Adipocyte (in vitro differentiated cells): ENCODE measurements at regions not wholly inside any gene's neighbourhood (a gene's known extent, or its start where the extent isn't known, plus 50 kb on each side); places are given as distances from the start of the nearest gene placed in this dataset.
"Not testable (repeated sequence)": the region's sequence is repeated elsewhere in the genome, so short reads cannot be mapped to it uniquely, and the experiment has no call there.

Source experiments
- DNase-seq: peaks from one replicate; pipeline ENCODE4 v3.0.0-alpha.2; 2015; ENCODE audit warnings: low read depth
- H3K27me3 ChIP-seq: replicated peaks from 2 replicates; pipeline ENCODE4 v1.7.0; 2013; ENCODE audit warnings: mild to moderate bottlenecking, low read length, moderate library complexity; ENCODE audit not compliant: control insufficient read depth, insufficient read depth
- H3K36me3 ChIP-seq: 2 replicates; pipeline ENCODE4 v1.7.0; 2013; ENCODE audit warnings: low read length, mild to moderate bottlenecking, moderate library complexity; ENCODE audit not compliant: control insufficient read depth, insufficient read depth, severe bottlenecking
- H3K4me1 ChIP-seq: 2 replicates; pipeline ENCODE4 v1.7.0; 2013; ENCODE audit warnings: mild to moderate bottlenecking, low read length, moderate library complexity; ENCODE audit not compliant: control insufficient read depth, insufficient read depth
- H3K4me3 ChIP-seq: 2 replicates; pipeline ENCODE4 v1.7.0; 2013; ENCODE audit warnings: mild to moderate bottlenecking, low read length, moderate library complexity
- H3K9ac ChIP-seq: 2 replicates; pipeline ENCODE4 v1.7.0; 2013; ENCODE audit warnings: mild to moderate bottlenecking, low read length, moderate library complexity
- H3K9me3 ChIP-seq: 2 replicates; pipeline ENCODE4 v1.7.0; 2013; ENCODE audit warnings: mild to moderate bottlenecking, low read length, moderate library complexity; ENCODE audit not compliant: control insufficient read depth

- no peak for DNase-seq
- H3K4me1 ChIP-seq: no peaks in the 10 kb centered on the region
- H3K27me3 ChIP-seq: no peaks in the 10 kb centered on the region
These were observed 327.7 kb upstream of the LMCD1 start for GRCh38 chr3:8173892-8174291.

GRCh38 chr3:8176759-8177483 is 324.7 kb upstream of the LMCD1 start:
- DNase-seq, H3K9ac ChIP-seq, H3K9me3 ChIP-seq, H3K36me3 ChIP-seq, H3K27me3 ChIP-seq, H3K4me1 ChIP-seq, H3K4me3 ChIP-seq: not testable (repeated sequence)

More at GRCh38 chr3:8173892-8174291, 327.7 kb upstream of the LMCD1 start:
- Histone ChIP-seq H3K36me3 (no peaks in the 10 kb centered on the region), H3K9ac (no peak overlapping the region), H3K9me3 (no peaks in the 10 kb centered on the region), H3K4me3 (no peak overlapping the region)

GRCh38 chr3:8178516-8178915 is 323.1 kb upstream of the LMCD1 start:
- DNase-seq, H3K4me1 ChIP-seq, H3K9me3 ChIP-seq, H3K27me3 ChIP-seq, H3K9ac ChIP-seq, H3K36me3 ChIP-seq, H3K4me3 ChIP-seq: not testable (repeated sequence)

GRCh38 chr3:8182904-8183303 is 318.7 kb upstream of the LMCD1 start:
- DNase-seq: no peak

GRCh38 chr3:8183627-8184026 is 318.0 kb upstream of the LMCD1 start:
- Histone ChIP-seq H3K4me1 (no peaks in the 10 kb centered on the region), H3K36me3 (no peaks in the 10 kb centered on the region), H3K9me3 (no peaks in the 10 kb centered on the region), H3K4me3 (no peak overlapping the region), H3K27me3 (no peaks in the 10 kb centered on the region), H3K9ac (no peak overlapping the region)
- no peak for DNase-seq

More at GRCh38 chr3:8182904-8183303, 318.7 kb upstream of the LMCD1 start:
- H3K9ac ChIP-seq: no peak overlapping the region
- no peaks in the 10 kb centered on the region for H3K9me3 ChIP-seq
- no peaks in the 10 kb centered on the region for H3K36me3 ChIP-seq
- H3K27me3 ChIP-seq: no peaks in the 10 kb centered on the region
- no peaks in the 10 kb centered on the region for H3K4me1 ChIP-seq
- H3K4me3 ChIP-seq: no peak overlapping the region

GRCh38 chr3:8186213-8186612 is 315.4 kb upstream of the LMCD1 start:
- Histone ChIP-seq H3K36me3 (no peaks in the 10 kb centered on the region), H3K4me1 (no peaks in the 10 kb centered on the region), H3K9ac (no peak overlapping the region), H3K9me3 (peaks cover 8% of the 10 kb centered on the region), H3K27me3 (no peaks in the 10 kb centered on the region), H3K4me3 (no peak overlapping the region)
- DNase-seq: no peak

- Histone ChIP-seq H3K27me3 (no peaks in the 10 kb centered on the region), H3K9me3 (peaks cover 8% of the 10 kb centered on the region), H3K4me3 (no peak overlapping the region), H3K4me1 (no peaks in the 10 kb centered on the region), H3K36me3 (no peaks in the 10 kb centered on the region), H3K9ac (no peak overlapping the region)
- DNase-seq: no peak
These were observed 313.6 kb upstream of the LMCD1 start for GRCh38 chr3:8187996-8188395.

GRCh38 chr3:8189051-8189450 is 312.6 kb upstream of the LMCD1 start:
- DNase-seq: no peak
- Histone ChIP-seq H3K4me3 (no peak overlapping the region), H3K9me3 (peaks cover 8% of the 10 kb centered on the region), H3K36me3 (no peaks in the 10 kb centered on the region), H3K27me3 (no peaks in the 10 kb centered on the region), H3K4me1 (no peaks in the 10 kb centered on the region), H3K9ac (no peak overlapping the region)

GRCh38 chr3:8191406-8191805 is 310.2 kb upstream of the LMCD1 start:
- Histone ChIP-seq H3K4me3 (no peak overlapping the region), H3K4me1 (no peaks in the 10 kb centered on the region), H3K9me3 (peaks cover 8% of the 10 kb centered on the region), H3K9ac (no peak overlapping the region), H3K36me3 (no peaks in the 10 kb centered on the region), H3K27me3 (no peaks in the 10 kb centered on the region)
- DNase-seq: no peak

GRCh38 chr3:8197384-8197783 is 304.2 kb upstream of the LMCD1 start:
- H3K9ac ChIP-seq: no peak overlapping the region
- H3K4me1 ChIP-seq: peaks cover 11% of the 10 kb centered on the region
- H3K9me3 ChIP-seq: no peaks in the 10 kb centered on the region
- DNase-seq: no peak
- no peak overlapping the region for H3K4me3 ChIP-seq
- H3K27me3 ChIP-seq: peaks cover 6% of the 10 kb centered on the region
- H3K36me3 ChIP-seq: no peaks in the 10 kb centered on the region

- Histone ChIP-seq H3K9me3 (no peaks in the 10 kb centered on the region), H3K4me3 (no peak overlapping the region), H3K9ac (no peak overlapping the region), H3K36me3 (no peaks in the 10 kb centered on the region), H3K4me1 (peaks cover 14% of the 10 kb centered on the region), H3K27me3 (peaks cover 6% of the 10 kb centered on the region)
- DNase-seq: no peak
These were observed 303.0 kb upstream of the LMCD1 start for GRCh38 chr3:8198605-8199004.

- Histone ChIP-seq H3K27me3 (peaks cover 6% of the 10 kb centered on the region), H3K4me3 (no peak overlapping the region), H3K36me3 (no peaks in the 10 kb centered on the region)
These were observed 300.6 kb upstream of the LMCD1 start for GRCh38 chr3:8200996-8201395.

More at GRCh38 chr3:8200996-8201395, 300.6 kb upstream of the LMCD1 start:
- Histone ChIP-seq H3K9me3 (no peaks in the 10 kb centered on the region), H3K4me1 (peaks cover 28% of the 10 kb centered on the region), H3K9ac (no peak overlapping the region)
- DNase-seq: no peak
